H9 (cell line): ENCODE measurements at regions not wholly inside any gene's neighbourhood (a gene's known extent, or its start where the extent isn't known, plus 50 kb on each side); places are given as distances from the start of the nearest gene placed in this dataset.

Source experiments
- DNase-seq: peaks from one replicate; pipeline ENCODE4 v3.0.0-alpha.2; 2017
- H2AFZ ChIP-seq: one replicate; pipeline ENCODE4 v1.6.1; 2013; ENCODE audit warnings: mild to moderate bottlenecking, low read length, control low read depth, moderate library complexity
- H2AK5ac ChIP-seq: 2 replicates; pipeline ENCODE4 v1.6.1; 2013; ENCODE audit warnings: low read length, control low read depth, mixed read lengths; ENCODE audit not compliant: insufficient read length
- H2BK120ac ChIP-seq: one replicate; pipeline ENCODE4 v1.6.1; 2013; ENCODE audit warnings: low read depth, mild to moderate bottlenecking, low read length, control low read depth, inconsistent platforms; ENCODE audit not compliant: poor library complexity, severe bottlenecking
- H2BK12ac ChIP-seq: 2 replicates; pipeline ENCODE4 v1.6.1; 2013; ENCODE audit warnings: low read length, control low read depth, mixed read lengths, low read depth; ENCODE audit not compliant: insufficient read length
- H2BK15ac ChIP-seq: 2 replicates; pipeline ENCODE4 v1.6.1; 2013; ENCODE audit warnings: low read depth, low read length, control low read depth
- H2BK20ac ChIP-seq: one replicate; pipeline ENCODE4 v1.6.1; 2013; ENCODE audit warnings: low read depth, mild to moderate bottlenecking, low read length, control low read depth, inconsistent platforms; ENCODE audit not compliant: poor library complexity, severe bottlenecking
- H2BK5ac ChIP-seq: 2 replicates; pipeline ENCODE4 v1.6.1; 2013; ENCODE audit warnings: low read length, control low read depth, mixed read lengths; ENCODE audit not compliant: insufficient read length
- H3K14ac ChIP-seq: 2 replicates; pipeline ENCODE4 v1.6.1; 2013; ENCODE audit warnings: low read length, control low read depth; ENCODE audit not compliant: insufficient read depth
- H3K18ac ChIP-seq: 2 replicates; pipeline ENCODE4 v1.6.1; 2013; ENCODE audit warnings: low read depth, mild to moderate bottlenecking, mixed read lengths, low read length, control low read depth; ENCODE audit not compliant: insufficient read length
- H3K23ac ChIP-seq: 2 replicates; pipeline ENCODE4 v1.6.1; 2013; ENCODE audit warnings: low read length, control low read depth, mixed read lengths, low read depth; ENCODE audit not compliant: insufficient read length
- H3K23me2 ChIP-seq: 2 replicates; pipeline ENCODE4 v1.6.1; 2013; ENCODE audit warnings: low read depth, mild to moderate bottlenecking, mixed read lengths, low read length, control low read depth; ENCODE audit not compliant: insufficient read length, poor library complexity, severe bottlenecking
- H3K27ac ChIP-seq: 2 replicates; pipeline ENCODE4 v1.5.1; 2013; ENCODE audit warnings: low read length, control low read depth, mixed read lengths, low read depth; ENCODE audit not compliant: insufficient read length
- H3K27me3 ChIP-seq: 2 replicates; pipeline ENCODE4 v1.6.1; 2013; ENCODE audit warnings: low read length, control low read depth, inconsistent platforms; ENCODE audit not compliant: insufficient read depth
- H3K4ac ChIP-seq: 2 replicates; pipeline ENCODE4 v1.6.1; 2013; ENCODE audit warnings: low read depth, mild to moderate bottlenecking, control low read depth, inconsistent platforms, low read length, moderate library complexity
- H3K4me1 ChIP-seq: 2 replicates; pipeline ENCODE4 v1.6.1; 2013; ENCODE audit warnings: low read length, control low read depth, inconsistent platforms; ENCODE audit not compliant: insufficient read depth
- H3K4me2 ChIP-seq: 2 replicates; pipeline ENCODE4 v1.6.1; 2013; ENCODE audit warnings: low read length, control low read depth, mixed read lengths; ENCODE audit not compliant: insufficient read length, insufficient read depth
- H3K56ac ChIP-seq: 2 replicates; pipeline ENCODE4 v1.6.1; 2013; ENCODE audit warnings: low read depth, mild to moderate bottlenecking, mixed read lengths, low read length, control low read depth; ENCODE audit not compliant: insufficient read length
- H3K79me1 ChIP-seq: 2 replicates; pipeline ENCODE4 v1.6.1; 2013; ENCODE audit warnings: low read depth, mild to moderate bottlenecking, moderate library complexity, low read length, control low read depth, inconsistent platforms; ENCODE audit not compliant: insufficient read depth, poor library complexity, severe bottlenecking
- H3K79me2 ChIP-seq: 2 replicates; pipeline ENCODE4 v1.6.1; 2013; ENCODE audit warnings: low read length, control low read depth, inconsistent platforms; ENCODE audit not compliant: insufficient read depth
- H3K9ac ChIP-seq: 2 replicates; pipeline ENCODE4 v1.6.1; 2013; ENCODE audit warnings: low read length, control low read depth, mixed read lengths; ENCODE audit not compliant: insufficient read length; ENCODE audit errors: extremely low read depth
- H3K9me3 ChIP-seq: one replicate; pipeline ENCODE4 v1.6.1; 2013; ENCODE audit warnings: low read depth, low read length, inconsistent platforms; ENCODE audit not compliant: control insufficient read depth
- H3T11ph ChIP-seq: one replicate; pipeline ENCODE4 v1.6.1; 2013; ENCODE audit warnings: mild to moderate bottlenecking, low read length, control low read depth, inconsistent platforms
- H4K20me1 ChIP-seq: one replicate; pipeline ENCODE4 v1.6.1; 2013; ENCODE audit not compliant: control insufficient read depth, insufficient read length, insufficient read depth
- H4K5ac ChIP-seq: 2 replicates; pipeline ENCODE4 v1.6.1; 2013; ENCODE audit warnings: low read depth, mild to moderate bottlenecking, mixed read lengths, low read length, control low read depth; ENCODE audit not compliant: insufficient read length
- H4K8ac ChIP-seq: replicated peaks from 2 replicates; pipeline ENCODE4 v1.6.1; 2013; ENCODE audit warnings: low read length, control low read depth, mixed read lengths, low read depth; ENCODE audit not compliant: insufficient read length
- H4K91ac ChIP-seq: 2 replicates; pipeline ENCODE4 v1.6.1; 2013; ENCODE audit warnings: low read depth, mild to moderate bottlenecking, moderate library complexity, mixed read lengths, low read length, control low read depth; ENCODE audit not compliant: insufficient read length
- H3K27ac Mint-ChIP-seq, 3 experiments: 2 replicates in 2 of 3; 3 replicates in 1 of 3; pipeline ENCODE4 v1.8.0; 2020 to 2021; ENCODE audit warnings: mixed read lengths in 3 of 3, mild to moderate bottlenecking in 1 of 3, moderate library complexity in 1 of 3
- H3K27me3 Mint-ChIP-seq: 2 replicates; pipeline ENCODE4 v1.8.0; 2021; ENCODE audit warnings: low read depth, mild to moderate bottlenecking, moderate library complexity, mixed read lengths
- H3K36me3 Mint-ChIP-seq, 3 experiments: 2 replicates in 2 of 3; 3 replicates in 1 of 3; pipeline ENCODE4 v1.8.0; 2020 to 2021; ENCODE audit warnings: low read depth in 3 of 3, mixed read lengths in 3 of 3; ENCODE audit not compliant: insufficient read depth in 1 of 3
- H3K4me1 Mint-ChIP-seq, 2 experiments: 2 replicates each; pipeline ENCODE4 v1.8.0; 2020; ENCODE audit warnings: mixed read lengths in 2 of 2
- H3K4me3 Mint-ChIP-seq, 2 experiments: 2 replicates in 1 of 2; 3 replicates in 1 of 2; pipeline ENCODE4 v1.8.0; 2020 to 2021; ENCODE audit warnings: mild to moderate bottlenecking in 2 of 2, mixed read lengths in 2 of 2, moderate library complexity in 1 of 2
- H3K9me3 Mint-ChIP-seq, 2 experiments: 2 replicates in 1 of 2; 3 replicates in 1 of 2; pipeline ENCODE4 v1.8.0; 2020; ENCODE audit warnings: mild to moderate bottlenecking in 2 of 2, mixed read lengths in 2 of 2, moderate library complexity in 1 of 2
- CTCF ChIP-seq: fragments of 200-600 bp; sonication (generic); conservative IDR thresholded peaks from 3 replicates; pipeline ENCODE4 v1.8.0; 2021; ENCODE audit warnings: antibody characterized with exemption, mild to moderate bottlenecking
- WGBS: extraction: QIAGEN DNeasy Blood & Tissue Kit; methylation state at CpG from one replicate; pipeline ENCODE4 v1.1.7; 2013; ENCODE audit warnings: missing lambda C conversion rate, low lambda C conversion rate, mixed read lengths; ENCODE audit not compliant: insufficient read length; ENCODE audit errors: extremely low coverage; 5-methylcytosine and 5-hydroxymethylcytosine counted together

- Mint-ChIP-seq H3K27me3 (no peaks in the 10 kb centered on the region), H3K27ac (no peak overlapping the region), H3K4me1 (no peaks in the 10 kb centered on the region), H3K4me3 (no peak overlapping the region), H3K9me3 (no peaks in the 10 kb centered on the region; a peak in 2 of 5 replicates), H3K36me3 (no peaks in the 10 kb centered on the region)
- no CpG with 5 or more reads among the region's 2 CpGs for WGBS
- no peak overlapping the region for H3K27ac ChIP-seq
- no peaks in the 10 kb centered on the region for H3K4me1 ChIP-seq
- no peak for TF ChIP-seq CTCF
- DNase-seq, result no peak
- no peak overlapping the region for H3K18ac ChIP-seq
- H3K56ac ChIP-seq, result no peak overlapping the region
- no peak overlapping the region for H3K14ac ChIP-seq
- no peaks in the 10 kb centered on the region for H3K79me1 ChIP-seq
- H4K91ac ChIP-seq, result no peak overlapping the region
- no peak overlapping the region for H2BK20ac ChIP-seq
- H4K8ac ChIP-seq, result no peak overlapping the region
- H2BK5ac ChIP-seq, result no peak overlapping the region
- no peaks in the 10 kb centered on the region for H3K79me2 ChIP-seq
- no peak overlapping the region for H2AK5ac ChIP-seq
- no peaks in the 10 kb centered on the region for H3K9me3 ChIP-seq
- no peak overlapping the region for H2BK12ac ChIP-seq
- no peak overlapping the region for H3K4me2 ChIP-seq
- H3K23me2 ChIP-seq, result no peaks in the 10 kb centered on the region
- no peak overlapping the region for H4K5ac ChIP-seq
- no peak overlapping the region for H2BK15ac ChIP-seq
- H2BK120ac ChIP-seq, result no peak overlapping the region
- no peak overlapping the region for H3K23ac ChIP-seq
- no peak overlapping the region for H3K9ac ChIP-seq
- H3K4ac ChIP-seq, result no peak overlapping the region
- H4K20me1 ChIP-seq, result no peaks in the 10 kb centered on the region
- no peak overlapping the region for H3T11ph ChIP-seq
- H3K27me3 ChIP-seq, result no peaks in the 10 kb centered on the region
- H2AFZ ChIP-seq, result no peak overlapping the region
Observed at GRCh38 chr5:158256096-158256495, 397.2 kb upstream of the CLINT1 start.
